22Rv1 (cell line): ENCODE measurements at regions not wholly inside any gene's neighbourhood (a gene's known extent, or its start where the extent isn't known, plus 50 kb on each side); places are given as distances from the start of the nearest gene placed in this dataset.
A peak's percentile ranks its signal among the peaks of the same experiment; 100 is the strongest.

Source experiments
- H3K27ac ChIP-seq: fragments of 450-650 bp; 2 replicates; pipeline ENCODE4 v1.5.1; 2017
- CTCF ChIP-seq: fragments of 450-650 bp; IDR thresholded peaks from 2 replicates; pipeline ENCODE4 v1.5.1; 2017; ENCODE audit warnings: mild to moderate bottlenecking
- ZFX ChIP-seq: fragments of 450-650 bp; IDR thresholded peaks from 2 replicates; pipeline ENCODE4 v1.6.1; 2017; ENCODE audit warnings: antibody characterized with exemption, borderline replicate concordance

- H3K27ac ChIP-seq = no peak overlapping the region
- TF ChIP-seq ZFX (no peak), CTCF (no peak)
Measured at GRCh38 chr10:29083096-29083495, 205.8 kb upstream of the LYZL1 start.

GRCh38 chr10:29084681-29085307 is 204.1 kb upstream of the LYZL1 start:
- TF ChIP-seq CTCF (no peak), ZFX (no peak)

GRCh38 chr10:29089091-29089490 is 199.8 kb upstream of the LYZL1 start:
- no peak overlapping the region for H3K27ac ChIP-seq
- TF ChIP-seq CTCF = no peak
- TF ChIP-seq ZFX = no peak

More at GRCh38 chr10:29084681-29085307, 204.1 kb upstream of the LYZL1 start:
- H3K27ac ChIP-seq = no peak overlapping the region

- TF ChIP-seq CTCF = no peak
- TF ChIP-seq ZFX = no peak
- H3K27ac ChIP-seq = no peak overlapping the region
Measured at GRCh38 chr10:29096303-29096824, 192.5 kb upstream of the LYZL1 start.

- peak overlapping the region; percentile 71 for H3K27ac ChIP-seq
- no peak for TF ChIP-seq ZFX
Measured at GRCh38 chr10:29098423-29098822, 190.4 kb upstream of the LYZL1 start.

- TF ChIP-seq CTCF (no peak), ZFX (no peak)
Measured at GRCh38 chr10:29099001-29099400, 189.9 kb upstream of the LYZL1 start.

GRCh38 chr10:29099415-29099814 is 189.5 kb upstream of the LYZL1 start:
- H3K27ac ChIP-seq = peak overlapping the region; percentile 71
- TF ChIP-seq ZFX = no peak
- no peak for TF ChIP-seq CTCF

More at GRCh38 chr10:29099001-29099400, 189.9 kb upstream of the LYZL1 start:
- peak overlapping the region; percentile 71 for H3K27ac ChIP-seq
